HCT116 (cell line): ENCODE measurements at regions not wholly inside any gene's neighbourhood (a gene's known extent, or its start where the extent isn't known, plus 50 kb on each side); places are given as distances from the start of the nearest gene placed in this dataset.

Source experiments
- ATAC-seq: fragments of 200-7000 bp; cut with Tn5 transposase; 2 replicates; pipeline ENCODE4 v1.9.1; 2020; ENCODE audit warnings: mild to moderate bottlenecking, moderate library complexity
- BruUV-seq: library from RNA; stranded (reverse); fragments of 400-500 nt; replicated peaks from 2 replicates; lab custom pipeline; 2021; lab: Mats Ljungman, UMichigan
- CTCF ChIA-PET: fragments of 300-600 bp; sonication (Branson Sonifier 250); formaldehyde crosslinking; loops from one replicate; lab custom pipeline; 2021; ENCODE audit warnings: antibody characterized with exemption; lab: Charles Lee
- POLR2A ChIA-PET: fragments of 300-600, 350-600 bp; sonication (Branson Sonifier 250); formaldehyde crosslinking; loops from one replicate; lab custom pipeline; 2021; ENCODE audit warnings: antibody characterized with exemption; lab: Charles Lee
- RAD21 ChIA-PET, 2 experiments: fragments of 300-600 bp; sonication (Branson Sonifier 250); formaldehyde crosslinking; loops; one replicate each; lab custom pipeline; 2023; ENCODE audit warnings: low total read pairs in 2 of 2; ENCODE audit not compliant: uncharacterized antibody in 2 of 2, unreplicated experiment in 2 of 2, low non-redundant PET in 1 of 2; lab: Charles Lee
- DNase-seq: peaks from one replicate; pipeline ENCODE4 v3.0.0-alpha.2; 2010; ENCODE audit warnings: low read depth, low spot score
- H2AFZ ChIP-seq: fragments of 200-600 bp; shearing (Covaris generic), sonication (generic); 2 replicates; pipeline ENCODE4 v1.6.1; 2017; ENCODE audit warnings: low read depth, mixed run types, mixed read lengths, antibody characterized with exemption, low read length; ENCODE audit not compliant: poor library complexity, severe bottlenecking
- H3K27ac ChIP-seq: 2 replicates; pipeline ENCODE4 v1.5.1; 2012; ENCODE audit warnings: low read depth, low read length
- H3K27me3 ChIP-seq: fragments of 200-600 bp; sonication (generic); 2 replicates; pipeline ENCODE4 v1.6.1; 2016; ENCODE audit warnings: mixed run types, low read length, mixed read lengths; ENCODE audit not compliant: insufficient read depth
- H3K36me3 ChIP-seq, 2 experiments: fragments of 200-500 bp in 1 of 2; fragments of 200-600 bp in 1 of 2; sonication (Bioruptor generic) in 1 of 2; sonication (generic) in 1 of 2; 2 replicates each; pipeline versions ENCODE4 v1.5.1 to v1.6.1; 2014 to 2016; ENCODE audit warnings: low read length in 2 of 2, inconsistent platforms in 1 of 2, mixed read lengths in 1 of 2, mixed run types in 1 of 2; ENCODE audit not compliant: insufficient read depth in 2 of 2, control insufficient read depth in 1 of 2
- H3K4me1 ChIP-seq, 2 experiments: fragments of 200-600 bp in 1 of 2; sonication (generic) in 1 of 2; 2 replicates each; pipeline versions ENCODE4 v1.5.1 to v1.6.1; 2012 to 2017; ENCODE audit warnings: low read length in 2 of 2, inconsistent platforms in 1 of 2, mild to moderate bottlenecking in 1 of 2, mixed read lengths in 1 of 2, mixed run types in 1 of 2, moderate library complexity in 1 of 2; ENCODE audit not compliant: insufficient read depth in 2 of 2, control insufficient read depth in 1 of 2
- H3K4me2 ChIP-seq: fragments of 200-600 bp; sonication (generic); 2 replicates; pipeline ENCODE4 v1.6.1; 2017; ENCODE audit warnings: mixed run types, low read length, mixed read lengths
- H3K4me3 ChIP-seq, 2 experiments: fragments of 200-600 bp in 1 of 2; sonication (generic) in 1 of 2; replicated peaks in 1 of 2; 2 replicates each; pipeline ENCODE4 v1.5.1; 2011 to 2016; ENCODE audit warnings: low read length in 2 of 2, control low read depth in 1 of 2, low read depth in 1 of 2, mild to moderate bottlenecking in 1 of 2, mixed read lengths in 1 of 2, mixed run types in 1 of 2
- H3K79me2 ChIP-seq: fragments of 200-600 bp; sonication (generic); 2 replicates; pipeline ENCODE4 v1.6.1; 2017; ENCODE audit warnings: mild to moderate bottlenecking, mixed run types, low read length, moderate library complexity, mixed read lengths; ENCODE audit not compliant: insufficient read depth
- H3K9ac ChIP-seq: fragments of 200-600 bp; sonication (generic); 2 replicates; pipeline ENCODE4 v1.6.1; 2016; ENCODE audit warnings: low read length, mixed read lengths
- H3K9me2 ChIP-seq: fragments of 200-600 bp; sonication (generic), shearing (Covaris generic); 2 replicates; pipeline ENCODE4 v1.6.1; 2017; ENCODE audit warnings: mixed run types, mild to moderate bottlenecking, moderate library complexity; ENCODE audit not compliant: insufficient read depth
- H3K9me3 ChIP-seq, 2 experiments: fragments of 200-500 bp in 1 of 2; fragments of 200-600 bp in 1 of 2; sonication (Bioruptor generic) in 1 of 2; sonication (generic) in 1 of 2; 2 replicates each; pipeline ENCODE4 v1.6.1; 2014 to 2017; ENCODE audit warnings: low read length in 2 of 2, mixed read lengths in 2 of 2, inconsistent platforms in 1 of 2, low read depth in 1 of 2, mild to moderate bottlenecking in 1 of 2, mixed run types in 1 of 2, moderate library complexity in 1 of 2; ENCODE audit not compliant: control insufficient read depth in 1 of 2, insufficient read depth in 1 of 2
- H4K20me1 ChIP-seq: fragments of 200-600 bp; sonication (generic), shearing (Covaris generic); 2 replicates; pipeline ENCODE4 v1.6.1; 2017; ENCODE audit warnings: mixed run types, mild to moderate bottlenecking, moderate library complexity; ENCODE audit not compliant: insufficient read depth
- ATF3 ChIP-seq: IDR thresholded peaks from 2 replicates; pipeline ENCODE4 v1.6.1; 2012
- CBX3 ChIP-seq: IDR thresholded peaks from 2 replicates; pipeline ENCODE4 v1.6.1; 2012; ENCODE audit warnings: low read depth
- CEBPB ChIP-seq: IDR thresholded peaks from 2 replicates; pipeline ENCODE4 v1.6.1; 2012; ENCODE audit warnings: low read depth
- CTCF ChIP-seq, 3 experiments: fragments of 200-600 bp in 1 of 3; sonication (generic) in 1 of 3; IDR thresholded peaks in 2 of 3; conservative IDR thresholded peaks in 1 of 3; 2 replicates each; pipeline ENCODE4 v1.5.1; 2012 to 2017; ENCODE audit warnings: low read depth in 2 of 3, low read length in 2 of 3, antibody characterized with exemption in 1 of 3, borderline replicate concordance in 1 of 3, control low read depth in 1 of 3, mild to moderate bottlenecking in 1 of 3, mixed read lengths in 1 of 3, mixed run types in 1 of 3, moderate library complexity in 1 of 3; ENCODE audit not compliant: insufficient read depth in 1 of 3
- EGR1 ChIP-seq: IDR thresholded peaks from 2 replicates; pipeline ENCODE4 v1.6.1; 2012; ENCODE audit warnings: low read depth
- ELF1 ChIP-seq: IDR thresholded peaks from 2 replicates; pipeline ENCODE4 v1.6.1; 2012; ENCODE audit warnings: low read depth, borderline replicate concordance
- EZH2 ChIP-seq: fragments of 200-600 bp; sonication (generic); IDR thresholded peaks from 2 replicates; pipeline ENCODE4 v1.6.1; 2017; ENCODE audit warnings: antibody characterized with exemption, mixed run types
- EZH2phosphoT487 ChIP-seq: fragments of 200-600 bp; IDR thresholded peaks from 2 replicates; pipeline ENCODE4 v1.6.1; 2018; ENCODE audit warnings: antibody characterized with exemption, borderline replicate concordance
- FOSL1 ChIP-seq: IDR thresholded peaks from 2 replicates; pipeline ENCODE4 v1.6.1; 2012; ENCODE audit warnings: low read depth
- POLR2A ChIP-seq: IDR thresholded peaks from 2 replicates; pipeline ENCODE4 v1.7.0; 2011; ENCODE audit warnings: borderline replicate concordance; ENCODE audit not compliant: insufficient read depth, insufficient read length; ENCODE audit errors: extremely low read depth
- POLR2AphosphoS5 ChIP-seq: IDR thresholded peaks from 2 replicates; pipeline ENCODE4 v1.6.1; 2011; ENCODE audit warnings: mild to moderate bottlenecking, low read depth, low read length, moderate library complexity
- REST ChIP-seq: IDR thresholded peaks from 2 replicates; pipeline ENCODE4 v1.6.1; 2012; ENCODE audit warnings: low read depth
- SIN3A ChIP-seq: IDR thresholded peaks from 2 replicates; pipeline ENCODE4 v1.6.1; 2012; ENCODE audit warnings: low read depth
- SRF ChIP-seq: IDR thresholded peaks from 2 replicates; pipeline ENCODE4 v1.6.1; 2012; ENCODE audit warnings: low read depth
- TCF7L2 ChIP-seq: IDR thresholded peaks from 2 replicates; pipeline ENCODE4 v1.7.0; 2011; ENCODE audit warnings: borderline replicate concordance, inconsistent platforms; ENCODE audit not compliant: insufficient read depth, insufficient read length; ENCODE audit errors: extremely low read depth
- YY1 ChIP-seq: IDR thresholded peaks from 2 replicates; pipeline ENCODE4 v1.6.1; 2011; ENCODE audit warnings: low read length, low read depth, moderate library complexity, mild to moderate bottlenecking; ENCODE audit not compliant: insufficient replicate concordance; ENCODE audit errors: extremely low read depth
- ZNF274 ChIP-seq: fragments of 200-500 bp; sonication (Bioruptor generic); IDR thresholded peaks from 2 replicates; pipeline ENCODE4 v1.6.1; 2014; ENCODE audit warnings: mild to moderate bottlenecking, low read depth, low read length, inconsistent platforms
- intact Hi-C: fragments of 100-400 bp; cut with micrococcal nuclease; formaldehyde crosslinking; loops from 2 replicates; pipeline ENCODE4 v1.10.0; 2022
- TF ChIP-seq, protein P1 (sequence below): IDR thresholded peaks from 2 replicates; pipeline ENCODE4 v1.6.1; 2012

DNA sequence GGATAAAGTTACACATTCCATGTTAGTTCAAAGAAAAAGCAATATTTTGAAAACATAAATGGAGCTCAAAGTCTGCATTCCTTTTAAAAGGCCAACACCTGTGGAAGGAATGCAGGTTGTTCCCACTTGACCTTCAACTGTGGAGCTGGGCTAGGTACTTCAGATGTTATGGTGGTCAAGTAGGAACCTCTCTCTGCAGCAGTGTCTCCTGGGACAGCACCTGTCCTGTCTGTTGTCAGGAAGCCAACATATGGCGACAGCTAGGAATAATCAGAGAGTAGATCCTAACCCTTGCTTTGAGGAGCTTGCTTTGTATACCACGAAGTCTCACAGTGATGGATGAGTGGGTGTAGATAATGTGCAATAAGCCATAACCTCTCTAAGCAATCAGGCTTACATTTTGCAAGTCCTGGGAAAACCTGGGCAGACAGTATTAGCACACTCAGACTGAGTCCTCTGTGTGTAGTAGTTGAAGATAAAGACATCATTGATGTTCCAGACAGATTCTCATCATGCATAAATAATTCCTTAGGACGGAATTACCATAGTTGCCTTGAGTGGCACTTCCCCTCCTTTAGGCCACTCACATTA is 347.5 kb downstream of the PRL start:
- intact Hi-C loops = no loop called here
- Histone ChIP-seq H3K9ac (no peak overlapping the region), H2AFZ (no peak overlapping the region), H3K9me2 (no peaks in the 10 kb centered on the region), H3K27ac (no peak overlapping the region), H3K36me3 (no peaks in the 10 kb centered on the region), H3K4me1 (peaks cover 4 to 6% of the 10 kb centered on the region in 2 experiments; a peak in 2 of 4 replicates), H3K79me2 (no peaks in the 10 kb centered on the region), H3K4me3 (no peak overlapping the region), H3K4me2 (no peak overlapping the region), H4K20me1 (no peaks in the 10 kb centered on the region), H3K9me3 (no peaks in the 10 kb centered on the region), H3K27me3 (no peaks in the 10 kb centered on the region)
- BruUV-seq = no TSS peak
- ATAC-seq = no peak
- TF ChIP-seq FOSL1 = no peak
- TF ChIP-seq POLR2AphosphoS5 = no peak
- TF ChIP-seq POLR2A = no peak
- no peak for TF ChIP-seq TCF7L2
- no peak for TF ChIP-seq SRF
- no peak for TF ChIP-seq ZNF274
- no peak for TF ChIP-seq EZH2
- no peak for TF ChIP-seq REST
- TF ChIP-seq ELF1 = no peak
- no peak for TF ChIP-seq EZH2phosphoT487
- TF ChIP-seq, protein P1, sequence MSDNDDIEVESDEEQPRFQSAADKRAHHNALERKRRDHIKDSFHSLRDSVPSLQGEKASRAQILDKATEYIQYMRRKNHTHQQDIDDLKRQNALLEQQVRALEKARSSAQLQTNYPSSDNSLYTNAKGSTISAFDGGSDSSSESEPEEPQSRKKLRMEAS = no peak
- no peak for TF ChIP-seq SIN3A
- TF ChIP-seq CBX3 = no peak
- no peak for TF ChIP-seq YY1
- no peak for TF ChIP-seq CEBPB
- TF ChIP-seq EGR1 = no peak
- no peak for TF ChIP-seq CTCF (IDR thresholded peaks at IDR 0.05 in 2 of 3, conservative IDR thresholded peaks at IDR 0.05 in 1 of 3; ENCODE audit: borderline replicate concordance in 1 of 3, insufficient read depth in 1 of 3, low read depth in 2 of 3, low read length in 2 of 3)
- TF ChIP-seq ATF3 = no peak
- ChIA-PET RAD21 (no interaction called here), CTCF (no interaction called here), POLR2A (interaction anchor here (1.2 kb wide), 1 partner anchor 356 kb away, joined by 3 read pairs; the partner anchor contains the start of gene SOX4)
- DNase-seq = no peak
